SK-N-SH treated with all-trans-retinoic acid at 6 μM for 48 hours (cell line): ENCODE measurements at regions not wholly inside any gene's neighbourhood (a gene's known extent, or its start where the extent isn't known, plus 50 kb on each side); places are given as distances from the start of the nearest gene placed in this dataset.

Experiments
- ATAC-seq: fragments of 200-7000 bp; cut with Tn5 transposase; 3 replicates; pipeline ENCODE4 v1.9.1; 2020; ENCODE audit warnings: mild to moderate bottlenecking, moderate library complexity
- ARNTL ChIP-seq: fragments of 450-650 bp; formaldehyde crosslinking; IDR thresholded peaks from 2 replicates; pipeline ENCODE4 v1.5.0; 2020; ENCODE audit warnings: low read depth, mild to moderate bottlenecking, moderate library complexity, borderline replicate concordance
- BACH2 ChIP-seq: fragments of 250-450 bp; sonication (Bioruptor Pico); IDR thresholded peaks from 2 replicates; pipeline ENCODE4 v1.9.0; 2021; ENCODE audit warnings: mild to moderate bottlenecking, borderline replicate concordance
- GLIS3 ChIP-seq: fragments of 250-450 bp; sonication (Bioruptor Pico); IDR thresholded peaks from 2 replicates; pipeline ENCODE4 v1.5.0; 2020; ENCODE audit warnings: mild to moderate bottlenecking, moderate library complexity
- ISL1 ChIP-seq: fragments of 250-450 bp; sonication (Bioruptor Pico); IDR thresholded peaks from 2 replicates; pipeline ENCODE4 v2.1.2; 2022; ENCODE audit warnings: mild to moderate bottlenecking, moderate library complexity
- PPARA ChIP-seq: fragments of 250-450 bp; sonication (Bioruptor Pico); IDR thresholded peaks from 2 replicates; pipeline ENCODE4 v1.5.0; 2020; ENCODE audit warnings: mild to moderate bottlenecking, borderline replicate concordance
- RARB ChIP-seq: fragments of 250-450 bp; sonication (Bioruptor Pico); IDR thresholded peaks from 2 replicates; pipeline ENCODE4 v1.8.0; 2021; ENCODE audit warnings: mild to moderate bottlenecking, moderate library complexity
- SNAI2 ChIP-seq: fragments of 250-450 bp; sonication (Bioruptor Pico); IDR thresholded peaks from 2 replicates; pipeline ENCODE4 v1.5.0; 2020; ENCODE audit warnings: mild to moderate bottlenecking, moderate library complexity
- ZFP3 ChIP-seq: fragments of 250-450 bp; sonication (Bioruptor Pico); IDR thresholded peaks from 2 replicates; pipeline ENCODE4 v1.5.0; 2020; ENCODE audit warnings: mild to moderate bottlenecking, moderate library complexity
- ZNF565 ChIP-seq: fragments of 450-650 bp; formaldehyde crosslinking; conservative IDR thresholded peaks from 2 replicates; pipeline ENCODE4 v1.5.0; 2020; ENCODE audit warnings: low read depth, mild to moderate bottlenecking, moderate library complexity
- ZNF8 ChIP-seq: fragments of 450-650 bp; formaldehyde crosslinking; IDR thresholded peaks from 2 replicates; pipeline ENCODE4 v1.5.0; 2020; ENCODE audit warnings: mild to moderate bottlenecking, moderate library complexity
- TF ChIP-seq, protein P1 (sequence below): fragments of 250-450 bp; sonication (Bioruptor Pico); IDR thresholded peaks from 2 replicates; pipeline ENCODE4 v1.5.0; 2020; ENCODE audit warnings: mild to moderate bottlenecking, moderate library complexity
- TF ChIP-seq, protein P2 (sequence below): fragments of 250-450 bp; sonication (Bioruptor Pico); IDR thresholded peaks from 2 replicates; pipeline ENCODE4 v1.5.1; 2020; ENCODE audit warnings: low read depth, mild to moderate bottlenecking, moderate library complexity
- TF ChIP-seq, protein P3 (sequence below): fragments of 250-450 bp; sonication (Bioruptor Pico); IDR thresholded peaks from 2 replicates; pipeline ENCODE4 v1.8.0; 2020; ENCODE audit warnings: mild to moderate bottlenecking, moderate library complexity, borderline replicate concordance
- TF ChIP-seq, protein P4 (sequence below): fragments of 250-450 bp; sonication (Bioruptor Pico); IDR thresholded peaks from 2 replicates; pipeline ENCODE4 v1.5.1; 2021; ENCODE audit warnings: mild to moderate bottlenecking, moderate library complexity

DNA sequence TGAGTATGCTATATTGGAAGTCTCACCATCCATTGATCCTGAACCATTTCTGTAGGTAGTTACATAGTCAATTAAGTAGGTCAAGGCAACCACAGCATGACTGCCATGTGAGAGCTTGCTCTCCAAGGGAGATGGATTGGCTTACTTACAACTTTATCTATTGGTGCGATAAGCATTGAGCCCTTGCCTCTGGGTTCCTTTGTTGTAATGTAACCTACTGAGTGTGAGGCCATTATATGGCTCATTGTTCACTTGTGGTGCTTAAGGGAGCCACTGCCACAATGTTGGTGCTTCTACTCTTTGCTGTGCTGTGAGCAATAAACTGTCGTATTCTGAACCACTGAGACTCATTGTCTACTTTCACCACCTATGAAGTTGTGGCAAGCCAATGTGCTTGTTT lies 510.6 kb upstream of the ITGA1 start:
- TF ChIP-seq, protein P1, sequence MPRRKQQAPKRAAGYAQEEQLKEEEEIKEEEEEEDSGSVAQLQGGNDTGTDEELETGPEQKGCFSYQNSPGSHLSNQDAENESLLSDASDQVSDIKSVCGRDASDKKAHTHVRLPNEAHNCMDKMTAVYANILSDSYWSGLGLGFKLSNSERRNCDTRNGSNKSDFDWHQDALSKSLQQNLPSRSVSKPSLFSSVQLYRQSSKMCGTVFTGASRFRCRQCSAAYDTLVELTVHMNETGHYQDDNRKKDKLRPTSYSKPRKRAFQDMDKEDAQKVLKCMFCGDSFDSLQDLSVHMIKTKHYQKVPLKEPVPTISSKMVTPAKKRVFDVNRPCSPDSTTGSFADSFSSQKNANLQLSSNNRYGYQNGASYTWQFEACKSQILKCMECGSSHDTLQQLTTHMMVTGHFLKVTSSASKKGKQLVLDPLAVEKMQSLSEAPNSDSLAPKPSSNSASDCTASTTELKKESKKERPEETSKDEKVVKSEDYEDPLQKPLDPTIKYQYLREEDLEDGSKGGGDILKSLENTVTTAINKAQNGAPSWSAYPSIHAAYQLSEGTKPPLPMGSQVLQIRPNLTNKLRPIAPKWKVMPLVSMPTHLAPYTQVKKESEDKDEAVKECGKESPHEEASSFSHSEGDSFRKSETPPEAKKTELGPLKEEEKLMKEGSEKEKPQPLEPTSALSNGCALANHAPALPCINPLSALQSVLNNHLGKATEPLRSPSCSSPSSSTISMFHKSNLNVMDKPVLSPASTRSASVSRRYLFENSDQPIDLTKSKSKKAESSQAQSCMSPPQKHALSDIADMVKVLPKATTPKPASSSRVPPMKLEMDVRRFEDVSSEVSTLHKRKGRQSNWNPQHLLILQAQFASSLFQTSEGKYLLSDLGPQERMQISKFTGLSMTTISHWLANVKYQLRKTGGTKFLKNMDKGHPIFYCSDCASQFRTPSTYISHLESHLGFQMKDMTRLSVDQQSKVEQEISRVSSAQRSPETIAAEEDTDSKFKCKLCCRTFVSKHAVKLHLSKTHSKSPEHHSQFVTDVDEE, result no peak
- TF ChIP-seq ARNTL (CRISPR knock-in tag) (no peak), RARB (no peak), PPARA (CRISPR knock-in tag) (no peak), ISL1 (no peak), BACH2 (CRISPR knock-in tag) (no peak), ZNF565 (no peak), ZNF8 (CRISPR knock-in tag) (no peak), ZFP3 (CRISPR knock-in tag) (no peak)
- TF ChIP-seq, protein P2, sequence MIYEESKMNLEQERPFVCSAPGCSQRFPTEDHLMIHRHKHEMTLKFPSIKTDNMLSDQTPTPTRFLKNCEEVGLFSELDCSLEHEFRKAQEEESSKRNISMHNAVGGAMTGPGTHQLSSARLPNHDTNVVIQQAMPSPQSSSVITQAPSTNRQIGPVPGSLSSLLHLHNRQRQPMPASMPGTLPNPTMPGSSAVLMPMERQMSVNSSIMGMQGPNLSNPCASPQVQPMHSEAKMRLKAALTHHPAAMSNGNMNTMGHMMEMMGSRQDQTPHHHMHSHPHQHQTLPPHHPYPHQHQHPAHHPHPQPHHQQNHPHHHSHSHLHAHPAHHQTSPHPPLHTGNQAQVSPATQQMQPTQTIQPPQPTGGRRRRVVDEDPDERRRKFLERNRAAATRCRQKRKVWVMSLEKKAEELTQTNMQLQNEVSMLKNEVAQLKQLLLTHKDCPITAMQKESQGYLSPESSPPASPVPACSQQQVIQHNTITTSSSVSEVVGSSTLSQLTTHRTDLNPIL (CRISPR knock-in tag), result no peak
- TF ChIP-seq, protein P3, sequence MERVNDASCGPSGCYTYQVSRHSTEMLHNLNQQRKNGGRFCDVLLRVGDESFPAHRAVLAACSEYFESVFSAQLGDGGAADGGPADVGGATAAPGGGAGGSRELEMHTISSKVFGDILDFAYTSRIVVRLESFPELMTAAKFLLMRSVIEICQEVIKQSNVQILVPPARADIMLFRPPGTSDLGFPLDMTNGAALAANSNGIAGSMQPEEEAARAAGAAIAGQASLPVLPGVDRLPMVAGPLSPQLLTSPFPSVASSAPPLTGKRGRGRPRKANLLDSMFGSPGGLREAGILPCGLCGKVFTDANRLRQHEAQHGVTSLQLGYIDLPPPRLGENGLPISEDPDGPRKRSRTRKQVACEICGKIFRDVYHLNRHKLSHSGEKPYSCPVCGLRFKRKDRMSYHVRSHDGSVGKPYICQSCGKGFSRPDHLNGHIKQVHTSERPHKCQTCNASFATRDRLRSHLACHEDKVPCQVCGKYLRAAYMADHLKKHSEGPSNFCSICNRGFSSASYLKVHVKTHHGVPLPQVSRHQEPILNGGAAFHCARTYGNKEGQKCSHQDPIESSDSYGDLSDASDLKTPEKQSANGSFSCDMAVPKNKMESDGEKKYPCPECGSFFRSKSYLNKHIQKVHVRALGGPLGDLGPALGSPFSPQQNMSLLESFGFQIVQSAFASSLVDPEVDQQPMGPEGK (CRISPR knock-in tag), result no peak
- TF ChIP-seq, protein P4, sequence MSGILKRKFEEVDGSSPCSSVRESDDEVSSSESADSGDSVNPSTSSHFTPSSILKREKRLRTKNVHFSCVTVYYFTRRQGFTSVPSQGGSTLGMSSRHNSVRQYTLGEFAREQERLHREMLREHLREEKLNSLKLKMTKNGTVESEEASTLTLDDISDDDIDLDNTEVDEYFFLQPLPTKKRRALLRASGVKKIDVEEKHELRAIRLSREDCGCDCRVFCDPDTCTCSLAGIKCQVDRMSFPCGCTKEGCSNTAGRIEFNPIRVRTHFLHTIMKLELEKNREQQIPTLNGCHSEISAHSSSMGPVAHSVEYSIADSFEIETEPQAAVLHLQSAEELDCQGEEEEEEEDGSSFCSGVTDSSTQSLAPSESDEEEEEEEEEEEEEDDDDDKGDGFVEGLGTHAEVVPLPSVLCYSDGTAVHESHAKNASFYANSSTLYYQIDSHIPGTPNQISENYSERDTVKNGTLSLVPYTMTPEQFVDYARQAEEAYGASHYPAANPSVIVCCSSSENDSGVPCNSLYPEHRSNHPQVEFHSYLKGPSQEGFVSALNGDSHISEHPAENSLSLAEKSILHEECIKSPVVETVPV (CRISPR knock-in tag), result no peak
- no peak for ATAC-seq

DNA sequence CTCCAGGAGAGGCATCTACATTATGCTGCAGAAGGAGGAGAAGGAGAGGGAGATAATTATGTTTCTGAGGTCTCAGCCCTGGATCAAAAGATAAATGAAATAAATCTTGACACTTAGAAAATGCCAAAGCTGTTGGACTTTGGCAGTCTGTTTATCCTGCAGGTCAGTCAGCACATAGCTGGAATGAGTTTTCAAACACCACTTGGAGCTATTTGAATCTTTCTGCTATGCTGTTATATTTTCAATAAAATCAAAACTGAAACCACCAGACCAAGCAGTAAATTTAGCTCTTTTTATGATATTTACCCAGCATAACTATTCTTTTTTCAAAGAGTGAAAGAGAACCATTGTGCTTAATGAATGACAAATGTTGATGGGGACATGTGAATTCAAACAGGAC lies 505.1 kb upstream of the ITGA1 start:
- no peak for ATAC-seq
- TF ChIP-seq ISL1 (no peak), BACH2 (CRISPR knock-in tag) (no peak), GLIS3 (CRISPR knock-in tag) (no peak), SNAI2 (CRISPR knock-in tag) (no peak)
- TF ChIP-seq, protein P3 (CRISPR knock-in tag), result no peak
- TF ChIP-seq, protein P2 (CRISPR knock-in tag), result no peak

DNA sequence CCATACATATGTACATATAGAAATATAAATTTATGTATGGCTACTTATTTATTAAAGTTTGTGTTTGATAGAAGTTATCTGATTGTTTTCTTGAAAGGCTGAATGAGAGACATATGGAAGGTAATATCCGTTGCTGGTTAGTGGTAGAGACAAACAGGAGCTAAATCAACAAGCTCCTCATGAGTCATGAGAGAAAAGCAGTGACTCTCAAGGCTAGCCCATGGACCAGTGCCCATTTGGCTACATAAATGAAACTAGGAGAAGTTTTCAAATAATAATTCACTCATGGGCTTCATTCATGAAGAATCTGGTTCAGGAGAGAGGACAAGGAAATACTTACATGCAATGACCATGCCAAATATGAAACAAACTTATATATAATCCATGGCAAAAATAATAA lies 504.5 kb upstream of the ITGA1 start:
- no peak for ATAC-seq
- TF ChIP-seq, protein P4 (CRISPR knock-in tag), result no peak
- TF ChIP-seq, all 23 proteins: peak for 0
